ENCODE measurements at regions not wholly inside any gene's neighbourhood (a gene's known extent, or its start where the extent isn't known, plus 50 kb on each side); places are given as distances from the start of the nearest gene placed in this dataset.

GRCh38 chr5:76030343-76030742 lies 52.8 kb upstream of the SV2C start:
- no peak for DNase-seq

GRCh38 chr5:76029739-76030138 lies 53.4 kb upstream of the SV2C start:
- no peak for DNase-seq

GRCh38 chr5:76025790-76026189 lies 57.4 kb upstream of the SV2C start:
- no peak for DNase-seq

- DNase-seq, result no peak
Observed at GRCh38 chr5:76025069-76025468, 58.1 kb upstream of the SV2C start.

GRCh38 chr5:76022611-76023010 lies 60.6 kb upstream of the SV2C start:
- DNase-seq, result no peak

GRCh38 chr5:76021936-76022584 lies 61.1 kb upstream of the SV2C start:
- no peak for DNase-seq

- no peak for DNase-seq
Observed at GRCh38 chr5:76016258-76016657, 66.9 kb upstream of the SV2C start.

- no peak for DNase-seq
Observed at GRCh38 chr5:76014005-76014404, 69.2 kb upstream of the SV2C start.

- no peak for DNase-seq
Observed at GRCh38 chr5:76007904-76008303, 75.3 kb upstream of the SV2C start.

GRCh38 chr5:76000582-76000981 lies 82.6 kb upstream of the SV2C start:
- no peak for DNase-seq

- no peak for DNase-seq
Observed at GRCh38 chr5:75993643-75994520, 89.3 kb upstream of the SV2C start.

GRCh38 chr5:75993183-75993582 lies 90.0 kb upstream of the SV2C start:
- DNase-seq, result no peak

- DNase-seq, result no peak
Observed at GRCh38 chr5:75992753-75993152, 90.4 kb upstream of the SV2C start.

- DNase-seq, result no peak
Observed at GRCh38 chr5:75985077-75985476, 98.1 kb upstream of the SV2C start.

- DNase-seq, result no peak
Observed at GRCh38 chr5:75975496-75975895, 107.7 kb upstream of the SV2C start.

GRCh38 chr5:75965292-75965691 lies 117.9 kb upstream of the SV2C start:
- DNase-seq, result no peak

- DNase-seq, result no peak
Observed at GRCh38 chr5:75964008-75964407, 119.2 kb upstream of the SV2C start.

GRCh38 chr5:75963554-75963953 lies 119.6 kb upstream of the SV2C start:
- no peak for DNase-seq

GRCh38 chr5:75961818-75962217 lies 121.4 kb upstream of the SV2C start:
- DNase-seq, result no peak

GRCh38 chr5:75960129-75960528 lies 123.1 kb upstream of the SV2C start:
- no peak for DNase-seq

GRCh38 chr5:75952963-75953362 lies 130.2 kb upstream of the SV2C start:
- DNase-seq, result no peak

GRCh38 chr5:75952291-75952690 lies 130.9 kb upstream of the SV2C start:
- DNase-seq, result no peak

GRCh38 chr5:75951716-75952115 lies 131.5 kb upstream of the SV2C start:
- no peak for DNase-seq

- no peak for DNase-seq
Observed at GRCh38 chr5:75951158-75951557, 132.0 kb upstream of the SV2C start.

GRCh38 chr5:75948438-75948837 lies 134.7 kb upstream of the SV2C start:
- no peak for DNase-seq

Data from NK-92 treated with Interleukin-12 subunit alpha and Interleukin-12 subunit beta, amount 100 ng/mL, for 24 hours (cell line).